ENCODE measurements at regions not wholly inside any gene's neighbourhood (a gene's known extent, or its start where the extent isn't known, plus 50 kb on each side); places are given as distances from the start of the nearest gene placed in this dataset.

DNA sequence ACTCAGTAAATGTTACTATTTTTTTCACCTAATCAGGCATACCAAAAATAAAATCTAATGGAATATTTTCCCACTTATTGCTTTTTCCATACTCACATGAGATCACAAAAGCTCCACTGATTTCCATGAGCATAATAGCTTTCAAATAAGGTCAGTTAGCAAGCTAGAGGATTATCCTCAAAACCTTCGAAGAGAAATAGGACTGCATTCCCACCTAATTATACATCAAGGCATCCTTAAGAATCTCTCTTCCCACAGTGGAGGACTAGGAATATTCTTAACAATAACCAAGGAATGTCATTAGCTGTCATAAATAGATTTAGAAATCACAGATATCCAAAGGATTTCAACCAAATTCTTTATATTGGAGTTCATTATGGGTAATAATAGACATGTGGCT lies 127.9 kb upstream of the STT3B start:
- H3K9me3 ChIP-seq (ENCODE audit: low read length): no peaks in the 10 kb centered on the region
- no peaks in the 10 kb centered on the region for H3K9me2 ChIP-seq (ENCODE audit: low read depth, low read length)
- H3K27ac ChIP-seq (ENCODE audit: low read depth, low read length, poor library complexity, severe bottlenecking): no peak overlapping the region
- H4K20me1 ChIP-seq (ENCODE audit: insufficient read depth, low read length): no peaks in the 10 kb centered on the region
- H3K4me1 ChIP-seq (ENCODE audit: insufficient read depth, low read length, severe bottlenecking): no peaks in the 10 kb centered on the region
- H3K27me3 ChIP-seq (ENCODE audit: insufficient read depth, low read length): no peaks in the 10 kb centered on the region
- H3K36me3 ChIP-seq (ENCODE audit: insufficient read depth, low read length): no peaks in the 10 kb centered on the region
- no peak overlapping the region for H3K4me2 ChIP-seq (ENCODE audit: low read length)
- no peaks in the 10 kb centered on the region for H3K79me2 ChIP-seq (ENCODE audit: insufficient read depth, low read length)
- no peak overlapping the region for H3K4me3 ChIP-seq (ENCODE audit: low read depth, low read length, poor library complexity, severe bottlenecking)
- no peaks in the 10 kb centered on the region for H3F3A ChIP-seq (ENCODE audit: insufficient read depth, low read length)
- TF ChIP-seq CTCF (IDR thresholded peaks at IDR 0.05; ENCODE audit: low read length): no peak
- TF ChIP-seq EZH2 (IDR thresholded peaks at IDR 0.05; ENCODE audit: borderline replicate concordance, low read length): no peak
- no peak overlapping the region for H3K9ac ChIP-seq (ENCODE audit: low read length)
- H2AFZ ChIP-seq (ENCODE audit: low read length): no peak overlapping the region

DNA sequence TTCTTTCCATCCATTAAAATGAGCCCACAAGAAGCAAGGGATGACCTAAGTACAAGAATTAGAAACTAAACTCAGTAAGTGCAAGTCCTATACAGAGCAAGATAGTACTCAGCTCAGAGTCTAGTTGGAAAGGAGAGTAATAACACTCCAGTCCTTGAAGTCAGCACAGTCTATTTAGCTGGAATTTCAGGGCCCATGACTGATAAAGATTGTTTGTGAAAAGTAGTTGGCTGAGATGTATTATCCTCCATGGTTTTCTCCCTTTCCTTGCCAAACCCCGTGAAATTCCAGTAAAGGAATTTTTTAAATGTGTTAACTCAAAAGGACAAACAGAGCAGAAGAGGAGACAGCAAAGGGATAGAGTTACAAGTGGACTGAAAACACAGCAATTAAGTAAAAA lies 127.2 kb upstream of the STT3B start:
- Histone ChIP-seq H3K4me1 (ENCODE audit: insufficient read depth, low read length, severe bottlenecking) (no peaks in the 10 kb centered on the region), H3K9me3 (ENCODE audit: low read length) (no peaks in the 10 kb centered on the region), H3K27me3 (ENCODE audit: insufficient read depth, low read length) (no peaks in the 10 kb centered on the region), H4K20me1 (ENCODE audit: insufficient read depth, low read length) (no peaks in the 10 kb centered on the region), H3K4me2 (ENCODE audit: low read length) (no peak overlapping the region), H3K9me2 (ENCODE audit: low read depth, low read length) (no peaks in the 10 kb centered on the region), H2AFZ (ENCODE audit: low read length) (no peak overlapping the region), H3K27ac (ENCODE audit: low read depth, low read length, poor library complexity, severe bottlenecking) (no peak overlapping the region), H3K79me2 (ENCODE audit: insufficient read depth, low read length) (no peaks in the 10 kb centered on the region), H3K9ac (ENCODE audit: low read length) (no peak overlapping the region), H3F3A (ENCODE audit: insufficient read depth, low read length) (no peaks in the 10 kb centered on the region), H3K4me3 (ENCODE audit: low read depth, low read length, poor library complexity, severe bottlenecking) (no peak overlapping the region), H3K36me3 (ENCODE audit: insufficient read depth, low read length) (no peaks in the 10 kb centered on the region)
- TF ChIP-seq EZH2 (IDR thresholded peaks at IDR 0.05; ENCODE audit: borderline replicate concordance, low read length) (no peak), CTCF (IDR thresholded peaks at IDR 0.05; ENCODE audit: low read length) (no peak)

- Histone ChIP-seq H3K79me2 (ENCODE audit: insufficient read depth, low read length) (no peaks in the 10 kb centered on the region), H3K9ac (ENCODE audit: low read length) (no peak overlapping the region), H3K36me3 (ENCODE audit: insufficient read depth, low read length) (no peaks in the 10 kb centered on the region), H3K9me2 (ENCODE audit: low read depth, low read length) (no peaks in the 10 kb centered on the region), H3F3A (ENCODE audit: insufficient read depth, low read length) (no peaks in the 10 kb centered on the region), H3K9me3 (ENCODE audit: low read length) (no peaks in the 10 kb centered on the region), H3K27me3 (ENCODE audit: insufficient read depth, low read length) (no peaks in the 10 kb centered on the region), H3K4me2 (ENCODE audit: low read length) (no peak overlapping the region), H3K4me1 (ENCODE audit: insufficient read depth, low read length, severe bottlenecking) (no peaks in the 10 kb centered on the region), H3K27ac (ENCODE audit: low read depth, low read length, poor library complexity, severe bottlenecking) (no peak overlapping the region), H2AFZ (ENCODE audit: low read length) (no peak overlapping the region), H3K4me3 (ENCODE audit: low read depth, low read length, poor library complexity, severe bottlenecking) (no peak overlapping the region), H4K20me1 (ENCODE audit: insufficient read depth, low read length) (no peaks in the 10 kb centered on the region)
- no peak for TF ChIP-seq EZH2 (IDR thresholded peaks at IDR 0.05; ENCODE audit: borderline replicate concordance, low read length)
- TF ChIP-seq CTCF (IDR thresholded peaks at IDR 0.05; ENCODE audit: low read length): no peak
These were observed 125.8 kb upstream of the STT3B start for GRCh38 chr3:31406896-31407295.
